IPS-NIHi7 (cell line): ENCODE measurements at regions not wholly inside any gene's neighbourhood (a gene's known extent, or its start where the extent isn't known, plus 50 kb on each side); places are given as distances from the start of the nearest gene placed in this dataset.
A peak's percentile ranks its signal among the peaks of the same experiment; 100 is the strongest.
"Not testable (repeated sequence)": the region's sequence is repeated elsewhere in the genome, so short reads cannot be mapped to it uniquely, and the experiment has no call there.

Experiments
- DNase-seq: peaks from one replicate; pipeline ENCODE4 v3.0.0; 2012; ENCODE audit warnings: mixed read lengths; ENCODE audit errors: extremely low spot score

GRCh38 chr1:60861961-60862567 is 220.3 kb upstream of the NFIA start:
- no peak for DNase-seq

- no peak for DNase-seq
Measured at GRCh38 chr1:60859111-60859510, 223.2 kb upstream of the NFIA start.

GRCh38 chr1:60857851-60858250 is 224.5 kb upstream of the NFIA start:
- DNase-seq, result no peak

GRCh38 chr1:60850084-60850483 is 232.3 kb upstream of the NFIA start:
- no peak for DNase-seq

GRCh38 chr1:60849401-60849800 is 233.0 kb upstream of the NFIA start:
- no peak for DNase-seq

GRCh38 chr1:60848583-60849188 is 233.7 kb upstream of the NFIA start:
- DNase-seq, result peak; percentile 29

- DNase-seq, result no peak
Measured at GRCh38 chr1:60847855-60848582, 234.3 kb upstream of the NFIA start.

GRCh38 chr1:60847391-60847790 is 235.0 kb upstream of the NFIA start:
- DNase-seq, result no peak

GRCh38 chr1:60845659-60846058 is 236.7 kb upstream of the NFIA start:
- DNase-seq, result not testable (repeated sequence)

GRCh38 chr1:60842304-60842703 is 240.1 kb upstream of the NFIA start:
- DNase-seq, result no peak

- DNase-seq, result no peak
Measured at GRCh38 chr1:60841116-60842046, 241.0 kb upstream of the NFIA start.

GRCh38 chr1:60840476-60840875 is 241.9 kb upstream of the NFIA start:
- not testable (repeated sequence) for DNase-seq

GRCh38 chr1:60835649-60836048 is 246.7 kb upstream of the NFIA start:
- DNase-seq, result no peak

GRCh38 chr1:60833173-60833572 is 249.2 kb upstream of the NFIA start:
- no peak for DNase-seq

GRCh38 chr1:60832367-60832766 is 250.0 kb upstream of the NFIA start:
- DNase-seq, result no peak

- DNase-seq, result no peak
Measured at GRCh38 chr1:60831780-60832179, 250.6 kb upstream of the NFIA start.

- no peak for DNase-seq
Measured at GRCh38 chr1:60828944-60829343, 253.4 kb upstream of the NFIA start.

GRCh38 chr1:60826320-60827094 is 255.9 kb upstream of the NFIA start:
- DNase-seq, result no peak

- DNase-seq, result no peak
Measured at GRCh38 chr1:60825593-60825992, 256.8 kb upstream of the NFIA start.

- no peak for DNase-seq
Measured at GRCh38 chr1:60823151-60823550, 259.2 kb upstream of the NFIA start.

- DNase-seq, result no peak
Measured at GRCh38 chr1:60822252-60822651, 260.1 kb upstream of the NFIA start.
